Nephron (organoid): ENCODE measurements at regions not wholly inside any gene's neighbourhood (a gene's known extent, or its start where the extent isn't known, plus 50 kb on each side); places are given as distances from the start of the nearest gene placed in this dataset.

Experiments used
- H3K27ac Mint-ChIP-seq, 3 experiments: 2 replicates each; pipeline ENCODE4 v1.8.0; 2020; ENCODE audit warnings: mixed read lengths in 3 of 3, mild to moderate bottlenecking in 2 of 3, moderate library complexity in 1 of 3
- H3K27me3 Mint-ChIP-seq: 2 replicates; pipeline ENCODE4 v1.8.0; 2021; ENCODE audit warnings: low read depth, mild to moderate bottlenecking, moderate library complexity, mixed read lengths
- H3K36me3 Mint-ChIP-seq: 2 replicates; pipeline ENCODE4 v1.8.0; 2020; ENCODE audit warnings: low read depth, mixed read lengths
- H3K4me1 Mint-ChIP-seq: 2 replicates; pipeline ENCODE4 v1.8.0; 2020; ENCODE audit warnings: mixed read lengths
- H3K4me3 Mint-ChIP-seq, 3 experiments: 2 replicates each; pipeline ENCODE4 v1.8.0; 2020; ENCODE audit warnings: mild to moderate bottlenecking in 3 of 3, mixed read lengths in 3 of 3, moderate library complexity in 2 of 3
- H3K9me3 Mint-ChIP-seq: 2 replicates; pipeline ENCODE4 v1.8.0; 2020; ENCODE audit warnings: mixed read lengths
- CTCF ChIP-seq, 3 experiments: fragments of 200-600 bp; sonication (generic); IDR thresholded peaks; one replicate each; pipeline ENCODE4 v1.5.0; 2021; ENCODE audit warnings: antibody characterized with exemption in 3 of 3; ENCODE audit not compliant: unreplicated experiment in 3 of 3

- Mint-ChIP-seq H3K27ac (peak overlapping the region; percentile 44 to 53 (median 47)), H3K36me3 (no peaks in the 10 kb centered on the region), H3K4me1 (peaks cover 7% of the 10 kb centered on the region), H3K27me3 (no peaks in the 10 kb centered on the region), H3K9me3 (no peaks in the 10 kb centered on the region), H3K4me3 (no peak overlapping the region)
- TF ChIP-seq CTCF (IDR thresholded peaks at IDR 0.05; ENCODE audit: unreplicated experiment in 3 of 3), result no peak
Observed at GRCh38 chr2:22701561-22702160, 683.3 kb upstream of the KLHL29 start.

GRCh38 chr2:22703286-22703920 lies 681.6 kb upstream of the KLHL29 start:
- TF ChIP-seq CTCF (IDR thresholded peaks at IDR 0.05; ENCODE audit: unreplicated experiment in 3 of 3), result no peak
- Mint-ChIP-seq H3K9me3 (peaks cover 5% of the 10 kb centered on the region), H3K4me1 (peaks cover 7% of the 10 kb centered on the region), H3K27ac (peak overlapping the region in 1 of 3 experiments; percentile 69), H3K4me3 (no peak overlapping the region), H3K27me3 (no peaks in the 10 kb centered on the region), H3K36me3 (no peaks in the 10 kb centered on the region)

- peaks cover 7% of the 10 kb centered on the region for H3K9me3 Mint-ChIP-seq
- H3K4me1 Mint-ChIP-seq, result no peaks in the 10 kb centered on the region
- peaks cover 4% of the 10 kb centered on the region for H3K27me3 Mint-ChIP-seq
- H3K27ac Mint-ChIP-seq, result no peak overlapping the region
- TF ChIP-seq CTCF (IDR thresholded peaks at IDR 0.05; ENCODE audit: unreplicated experiment in 3 of 3), result no peak
- H3K4me3 Mint-ChIP-seq, result no peak overlapping the region
- H3K36me3 Mint-ChIP-seq, result no peaks in the 10 kb centered on the region
Observed at GRCh38 chr2:22719396-22719795, 665.6 kb upstream of the KLHL29 start.

GRCh38 chr2:22729466-22729865 lies 655.5 kb upstream of the KLHL29 start:
- TF ChIP-seq CTCF (IDR thresholded peaks at IDR 0.05; ENCODE audit: unreplicated experiment in 3 of 3), result no peak
- Mint-ChIP-seq H3K27ac (no peak overlapping the region), H3K4me1 (no peaks in the 10 kb centered on the region), H3K9me3 (peaks cover 22% of the 10 kb centered on the region), H3K4me3 (no peak overlapping the region), H3K36me3 (no peaks in the 10 kb centered on the region), H3K27me3 (no peaks in the 10 kb centered on the region)

- no peaks in the 10 kb centered on the region for H3K36me3 Mint-ChIP-seq
- H3K4me3 Mint-ChIP-seq, result no peak overlapping the region
- no peak overlapping the region for H3K27ac Mint-ChIP-seq
- no peak for TF ChIP-seq CTCF (IDR thresholded peaks at IDR 0.05; ENCODE audit: unreplicated experiment in 3 of 3)
- H3K4me1 Mint-ChIP-seq, result no peaks in the 10 kb centered on the region
- H3K9me3 Mint-ChIP-seq, result peaks cover 10% of the 10 kb centered on the region
- peaks cover 6% of the 10 kb centered on the region for H3K27me3 Mint-ChIP-seq
Observed at GRCh38 chr2:22734373-22735045, 650.5 kb upstream of the KLHL29 start.
